B cell (primary cell): ENCODE measurements at regions not wholly inside any gene's neighbourhood (a gene's known extent, or its start where the extent isn't known, plus 50 kb on each side); places are given as distances from the start of the nearest gene placed in this dataset.

Source experiments
- ATAC-seq: fragments of 200-7000 bp; cut with Tn5 transposase; one replicate; pipeline ENCODE4 v1.10.0; 2021; ENCODE audit warnings: low read depth, mild to moderate bottlenecking, moderate number of reproducible peaks, moderate library complexity
- CTCF ChIA-PET: fragments of 350-600 bp; sonication (Branson Sonifier 250); formaldehyde crosslinking; loops from one replicate; lab custom pipeline; 2021; ENCODE audit warnings: antibody characterized with exemption, inconsistent platforms; lab: Charles Lee
- POLR2A ChIA-PET: fragments of 350-600 bp; sonication (Branson Sonifier 250); formaldehyde crosslinking; loops from one replicate; lab custom pipeline; 2021; ENCODE audit warnings: antibody characterized with exemption; lab: Charles Lee
- DNase-seq: peaks from one replicate; pipeline ENCODE4 v3.0.0; 2013
- H2AFZ ChIP-seq: 2 replicates; pipeline ENCODE4 v1.6.1; 2012; ENCODE audit warnings: mild to moderate bottlenecking, low read depth, low read length; ENCODE audit not compliant: insufficient read depth, poor library complexity, severe bottlenecking
- H3K27ac ChIP-seq, 2 donors: 1 replicate in 1 of 2; 2 replicates in 1 of 2; pipeline ENCODE4 v1.5.1; 2012 to 2013; ENCODE audit warnings: low read length in 2 of 2, mild to moderate bottlenecking in 2 of 2, moderate library complexity in 1 of 2
- H3K27me3 ChIP-seq, 4 experiments: fragments of 200-600 bp in 1 of 4; sonication (generic) in 1 of 4; replicated peaks in 1 of 4; 1 replicate in 2 of 4; 2 replicates in 2 of 4; pipeline versions ENCODE4 v1.6.1 to v1.7.0; 2013 to 2016; ENCODE audit warnings: low read length in 3 of 4, mild to moderate bottlenecking in 2 of 4, mixed read lengths in 1 of 4, moderate library complexity in 1 of 4; ENCODE audit not compliant: insufficient read depth in 4 of 4, control insufficient read depth in 3 of 4; ENCODE audit errors: control extremely low read depth in 1 of 4
- H3K36me3 ChIP-seq, 2 experiments: replicated peaks in 1 of 2; 1 replicate in 1 of 2; 2 replicates in 1 of 2; pipeline versions ENCODE4 v1.6.1 to v1.7.1; 2013; ENCODE audit warnings: low read length in 1 of 2; ENCODE audit not compliant: insufficient read depth in 2 of 2, control insufficient read depth in 1 of 2; ENCODE audit errors: control extremely low read depth in 1 of 2, extremely low read depth in 1 of 2
- H3K4me1 ChIP-seq, 2 donors: fragments of 200-600 bp in 1 of 2; sonication (generic) in 1 of 2; 1 replicate in 1 of 2; 2 replicates in 1 of 2; pipeline versions ENCODE4 v1.5.1 to v1.6.1; 2013 to 2017; ENCODE audit warnings: low read length in 2 of 2; ENCODE audit not compliant: control insufficient read depth in 2 of 2, insufficient read depth in 2 of 2
- H3K4me2 ChIP-seq: replicated peaks from 2 replicates; pipeline ENCODE3; 2012; ENCODE audit warnings: mild to moderate bottlenecking, low read depth, low read length; ENCODE audit not compliant: poor library complexity, severe bottlenecking
- H3K4me3 ChIP-seq, 5 experiments: fragments of 200-600 bp in 1 of 5; sonication (generic) in 1 of 5; 1 replicate in 3 of 5; 2 replicates in 2 of 5; pipeline versions ENCODE4 v1.5.1 to v1.7.0; 2011 to 2016; ENCODE audit warnings: low read length in 4 of 5, mild to moderate bottlenecking in 4 of 5, low read depth in 2 of 5, control low read depth in 1 of 5, moderate library complexity in 1 of 5; ENCODE audit not compliant: insufficient read depth in 1 of 5; ENCODE audit errors: control extremely low read depth in 1 of 5, extremely low read depth in 1 of 5
- H3K79me2 ChIP-seq: fragments of 200-600 bp; sonication (generic); one replicate; pipeline ENCODE4 v1.6.0; 2016; ENCODE audit warnings: low read length; ENCODE audit not compliant: control insufficient read depth, insufficient read depth
- H3K9ac ChIP-seq: fragments of 200-600 bp; sonication (generic); 2 replicates; pipeline ENCODE4 v1.6.1; 2017; ENCODE audit warnings: mild to moderate bottlenecking, low read length, moderate library complexity
- H3K9me3 ChIP-seq, 3 donors: one replicate each; pipeline versions ENCODE4 v1.6.1 to v1.7.1; 2013; ENCODE audit warnings: low read length in 2 of 3; ENCODE audit not compliant: control insufficient read depth in 2 of 3, insufficient read depth in 1 of 3; ENCODE audit errors: control extremely low read depth in 1 of 3
- H4K20me1 ChIP-seq: 2 replicates; pipeline ENCODE4 v1.6.0; 2012; ENCODE audit warnings: mild to moderate bottlenecking, low read length; ENCODE audit not compliant: insufficient read depth, control insufficient read depth, poor library complexity, severe bottlenecking
- H3K27ac Mint-ChIP-seq: one replicate; pipeline ENCODE4 v1.8.0; 2021; ENCODE audit warnings: mixed read lengths
- H3K27me3 Mint-ChIP-seq: one replicate; pipeline ENCODE4 v1.8.0; 2021; ENCODE audit warnings: mixed read lengths
- H3K4me1 Mint-ChIP-seq: one replicate; pipeline ENCODE4 v1.8.0; 2021; ENCODE audit warnings: mixed read lengths
- H3K4me3 Mint-ChIP-seq: one replicate; pipeline ENCODE4 v1.8.0; 2021; ENCODE audit warnings: mixed read lengths
- H3K9me3 Mint-ChIP-seq: one replicate; pipeline ENCODE4 v1.8.0; 2022; ENCODE audit warnings: mixed read lengths; ENCODE audit not compliant: insufficient read depth
- CTCF ChIP-seq: fragments of 200-600 bp; IDR thresholded peaks from one replicate; pipeline ENCODE4 v1.8.0; 2022; ENCODE audit warnings: antibody characterized with exemption, mild to moderate bottlenecking
- EZH2 ChIP-seq: IDR thresholded peaks from 2 replicates; pipeline ENCODE4 v1.6.1; 2012; ENCODE audit warnings: borderline replicate concordance, low read depth, mild to moderate bottlenecking, moderate library complexity, low read length; ENCODE audit not compliant: insufficient read depth, poor library complexity, severe bottlenecking
- WGBS: methylation state at CpG from one replicate; pipeline ENCODE4 v1.1.5; 2013; ENCODE audit warnings: missing lambda C conversion rate; ENCODE audit not compliant: insufficient coverage; 5-methylcytosine and 5-hydroxymethylcytosine counted together
- intact Hi-C: fragments of 100-400 bp; cut with micrococcal nuclease; formaldehyde crosslinking; loops from one replicate; pipeline ENCODE4 v1.10.0; 2022

- intact Hi-C loops, result no loop called here
Observed at GRCh38 chr16:24668481-24669061, 60.9 kb upstream of the TNRC6A start.

More at GRCh38 chr16:24668481-24669061, 60.9 kb upstream of the TNRC6A start:
- H3K27ac ChIP-seq, result no peak overlapping the region
- CTCF ChIA-PET, result no interaction called here
- DNase-seq, result no peak
- no peak for ATAC-seq
- H3K4me3 ChIP-seq, result no peak overlapping the region
- no peak overlapping the region for H3K4me2 ChIP-seq
- H3K36me3 ChIP-seq, result no peaks in the 10 kb centered on the region
- no peak overlapping the region for H2AFZ ChIP-seq
- no peaks in the 10 kb centered on the region for H3K9me3 ChIP-seq
- no peak overlapping the region for H3K9ac ChIP-seq
- 78% methylated on average over 4 of the region's 9 CpGs for WGBS
- no peak overlapping the region for H3K27ac Mint-ChIP-seq
- POLR2A ChIA-PET, result no interaction called here
- H3K4me3 Mint-ChIP-seq, result no peak overlapping the region
- TF ChIP-seq CTCF (no peak), EZH2 (no peak)
- H3K4me1 Mint-ChIP-seq, result peaks cover 10% of the 10 kb centered on the region
- H3K9me3 Mint-ChIP-seq, result no peaks in the 10 kb centered on the region
- H3K27me3 Mint-ChIP-seq, result peaks cover 17% of the 10 kb centered on the region
- no peaks in the 10 kb centered on the region for H4K20me1 ChIP-seq
- peaks cover 0 to 7% (median 3%) of the 10 kb centered on the region in 4 experiments for H3K27me3 ChIP-seq
- no peaks in the 10 kb centered on the region for H3K79me2 ChIP-seq
- H3K4me1 ChIP-seq, result peaks cover 6 to 11% of the 10 kb centered on the region in 2 donors
